OCI-LY1 (cell line): ENCODE measurements at regions not wholly inside any gene's neighbourhood (a gene's known extent, or its start where the extent isn't known, plus 50 kb on each side); places are given as distances from the start of the nearest gene placed in this dataset.

Source experiments
- H2AFZ ChIP-seq: fragments of 200-600 bp; sonication (generic), shearing (Covaris generic); 2 replicates; pipeline ENCODE4 v1.6.0; 2014; ENCODE audit warnings: antibody characterized with exemption, mild to moderate bottlenecking, low read length
- H3F3A ChIP-seq: fragments of 200-600 bp; sonication (generic), shearing (Covaris generic); 2 replicates; pipeline ENCODE4 v1.6.0; 2014; ENCODE audit warnings: mild to moderate bottlenecking, antibody characterized with exemption, low read length, moderate library complexity; ENCODE audit not compliant: insufficient read depth
- H3K27ac ChIP-seq: fragments of 200-600 bp; sonication (generic); 2 replicates; pipeline ENCODE4 v1.5.1; 2014; ENCODE audit warnings: low read length, mixed run types, mild to moderate bottlenecking, low read depth; ENCODE audit not compliant: poor library complexity, severe bottlenecking
- H3K27me3 ChIP-seq: fragments of 200-600 bp; sonication (generic); 2 replicates; pipeline ENCODE4 v1.6.0; 2014; ENCODE audit warnings: antibody characterized with exemption, mild to moderate bottlenecking, low read length, moderate library complexity; ENCODE audit not compliant: insufficient read depth
- H3K36me3 ChIP-seq: fragments of 200-600 bp; sonication (generic); 2 replicates; pipeline ENCODE4 v1.6.1; 2014; ENCODE audit warnings: mild to moderate bottlenecking, antibody characterized with exemption, low read length, moderate library complexity, mixed read lengths; ENCODE audit not compliant: insufficient read depth
- H3K4me1 ChIP-seq: fragments of 200-600 bp; sonication (generic); 2 replicates; pipeline ENCODE4 v1.5.1; 2014; ENCODE audit warnings: mild to moderate bottlenecking, low read length, moderate library complexity; ENCODE audit not compliant: insufficient read depth, severe bottlenecking
- H3K4me2 ChIP-seq: fragments of 200-600 bp; sonication (generic), shearing (Covaris generic); 2 replicates; pipeline ENCODE4 v1.6.1; 2014; ENCODE audit warnings: low read length
- H3K4me3 ChIP-seq: fragments of 200-600 bp; sonication (generic); 2 replicates; pipeline ENCODE4 v1.5.1; 2014; ENCODE audit warnings: low read length, low read depth, mild to moderate bottlenecking, mixed read lengths; ENCODE audit not compliant: poor library complexity, severe bottlenecking
- H3K79me2 ChIP-seq: fragments of 200-600 bp; shearing (Covaris generic); 2 replicates; pipeline ENCODE4 v1.6.1; 2016; ENCODE audit warnings: mixed run types, low read length, mixed read lengths; ENCODE audit not compliant: insufficient read depth
- H3K9ac ChIP-seq: fragments of 200-600 bp; sonication (generic), shearing (Covaris generic); 2 replicates; pipeline ENCODE4 v1.6.1; 2014; ENCODE audit warnings: mild to moderate bottlenecking, low read length, mixed read lengths
- H3K9me2 ChIP-seq: fragments of 200-600 bp; sonication (generic), shearing (Covaris generic); 2 replicates; pipeline ENCODE4 v1.6.1; 2014; ENCODE audit warnings: low read depth, mild to moderate bottlenecking, low read length, mixed read lengths
- H3K9me3 ChIP-seq: fragments of 200-600 bp; shearing (Covaris generic); 2 replicates; pipeline ENCODE4 v1.6.1; 2014; ENCODE audit warnings: low read length, mixed read lengths
- H4K20me1 ChIP-seq: fragments of 200-600 bp; sonication (generic), shearing (Covaris generic); 2 replicates; pipeline ENCODE4 v1.6.0; 2016; ENCODE audit warnings: mild to moderate bottlenecking, low read length; ENCODE audit not compliant: insufficient read depth
- CTCF ChIP-seq: fragments of 200-600 bp; sonication (generic), shearing (Covaris generic); IDR thresholded peaks from 2 replicates; pipeline ENCODE4 v1.5.1; 2017; ENCODE audit warnings: mild to moderate bottlenecking, antibody characterized with exemption, low read length, moderate library complexity, mixed read lengths
- EZH2 ChIP-seq: fragments of 200-600 bp; sonication (generic), shearing (Covaris generic); IDR thresholded peaks from 2 replicates; pipeline ENCODE4 v1.8.0; 2017; ENCODE audit warnings: borderline replicate concordance, mixed run types, mild to moderate bottlenecking, antibody characterized with exemption, low read length, moderate library complexity, mixed read lengths

DNA sequence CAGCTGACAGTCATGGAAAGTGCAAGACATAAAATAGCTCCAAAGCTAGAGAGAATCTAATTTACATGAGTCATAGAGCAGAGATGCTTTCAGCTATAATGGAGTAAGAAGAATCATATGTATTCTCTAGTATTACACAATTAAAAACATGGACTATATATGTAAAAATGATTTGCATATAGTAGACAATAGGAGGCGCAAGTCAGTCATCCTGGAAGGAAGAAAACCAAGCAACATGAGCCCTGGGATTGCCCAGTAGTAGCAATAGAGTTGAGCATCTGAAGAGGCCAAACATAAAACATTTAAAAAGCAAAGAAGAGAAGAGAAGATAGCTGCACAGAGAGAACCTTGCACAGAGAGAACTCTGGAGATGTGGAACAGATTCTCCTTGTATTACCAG lies 455.0 kb downstream of the EPHA3 start:
- Histone ChIP-seq H3K79me2 (no peaks in the 10 kb centered on the region), H3K4me3 (no peak overlapping the region), H3K9ac (no peak overlapping the region), H3K4me1 (no peaks in the 10 kb centered on the region), H3K36me3 (no peaks in the 10 kb centered on the region), H3K9me3 (no peaks in the 10 kb centered on the region), H2AFZ (no peak overlapping the region), H3K9me2 (no peaks in the 10 kb centered on the region), H3K27me3 (no peaks in the 10 kb centered on the region), H3K27ac (no peak overlapping the region), H4K20me1 (no peaks in the 10 kb centered on the region), H3F3A (no peaks in the 10 kb centered on the region), H3K4me2 (no peak overlapping the region)
- TF ChIP-seq CTCF, result no peak

DNA sequence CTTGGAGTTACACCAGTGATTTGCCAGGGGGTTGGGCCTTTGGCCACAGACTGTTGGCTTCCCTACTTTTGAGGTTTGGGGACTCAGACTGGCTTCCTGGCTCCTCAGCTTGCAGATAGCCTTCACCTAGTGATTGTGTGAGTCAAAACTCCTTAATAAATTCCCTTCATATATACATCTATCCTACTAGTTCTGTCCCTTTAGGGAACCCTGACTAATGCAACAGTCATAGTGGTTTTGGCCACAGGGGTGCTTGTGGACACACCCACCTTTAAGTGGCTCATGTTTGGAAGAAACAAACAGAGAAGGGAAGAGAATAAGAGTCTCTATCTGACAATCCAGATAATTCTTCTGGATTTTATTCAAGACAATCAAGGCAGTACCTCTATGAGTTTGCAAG lies 457.7 kb downstream of the EPHA3 start:
- H3K4me1 ChIP-seq, result no peaks in the 10 kb centered on the region
- no peaks in the 10 kb centered on the region for H3F3A ChIP-seq
- no peaks in the 10 kb centered on the region for H3K9me3 ChIP-seq
- H3K4me3 ChIP-seq, result no peak overlapping the region
- no peaks in the 10 kb centered on the region for H3K36me3 ChIP-seq
- TF ChIP-seq CTCF, result no peak
- TF ChIP-seq EZH2, result no peak
- no peak overlapping the region for H2AFZ ChIP-seq
- H3K9me2 ChIP-seq, result no peaks in the 10 kb centered on the region
- no peaks in the 10 kb centered on the region for H3K27me3 ChIP-seq
- no peak overlapping the region for H3K4me2 ChIP-seq
- H3K9ac ChIP-seq, result no peak overlapping the region
- no peaks in the 10 kb centered on the region for H3K79me2 ChIP-seq
- H4K20me1 ChIP-seq, result no peaks in the 10 kb centered on the region
- no peak overlapping the region for H3K27ac ChIP-seq

- H3K36me3 ChIP-seq, result no peaks in the 10 kb centered on the region
- no peaks in the 10 kb centered on the region for H3K27me3 ChIP-seq
- no peak overlapping the region for H3K4me2 ChIP-seq
- H3K9ac ChIP-seq, result no peak overlapping the region
- H3K79me2 ChIP-seq, result no peaks in the 10 kb centered on the region
- H4K20me1 ChIP-seq, result no peaks in the 10 kb centered on the region
- no peak overlapping the region for H2AFZ ChIP-seq
- TF ChIP-seq CTCF, result no peak
- no peaks in the 10 kb centered on the region for H3K9me3 ChIP-seq
- H3K9me2 ChIP-seq, result no peaks in the 10 kb centered on the region
- no peaks in the 10 kb centered on the region for H3K4me1 ChIP-seq
- no peak overlapping the region for H3K4me3 ChIP-seq
- no peaks in the 10 kb centered on the region for H3F3A ChIP-seq
- H3K27ac ChIP-seq, result no peak overlapping the region
Observed at GRCh38 chr3:89570465-89570864, 463.0 kb downstream of the EPHA3 start.
